ENCODE measurements at regions not wholly inside any gene's neighbourhood (a gene's known extent, or its start where the extent isn't known, plus 50 kb on each side); places are given as distances from the start of the nearest gene placed in this dataset.

DNA sequence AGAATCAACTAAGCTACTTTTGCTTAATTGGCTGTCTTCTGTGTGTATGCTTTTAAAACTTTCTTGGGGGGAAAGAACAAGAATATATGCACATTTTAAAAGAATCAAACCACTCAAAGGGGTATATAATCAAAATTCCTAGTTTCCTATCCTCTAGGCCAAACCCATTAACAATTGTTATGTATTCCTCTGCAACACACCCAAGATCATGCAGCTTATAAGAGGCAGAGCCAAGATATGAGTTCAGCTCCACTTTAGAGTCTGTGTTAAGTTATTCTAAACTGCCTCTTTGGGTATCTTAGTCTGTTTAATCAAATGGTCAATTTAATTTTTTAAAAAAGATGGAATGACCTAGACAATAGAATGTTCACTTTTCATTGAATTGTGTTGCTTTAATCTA, 326.1 kb upstream of the IL12A start:
- Histone ChIP-seq H3K79me2 (replicated peaks; ENCODE audit: insufficient read depth) (no peaks in the 10 kb centered on the region), H3K4me2 (no peak overlapping the region), H3K4me3 (no peak overlapping the region), H4K20me1 (replicated peaks; ENCODE audit: insufficient read depth) (no peaks in the 10 kb centered on the region), H2AFZ (no peak overlapping the region), H3K36me3 (ENCODE audit: insufficient read depth) (no peaks in the 10 kb centered on the region; the same call in 1 of the 2 replicates), H3K4me1 (ENCODE audit: insufficient read depth) (no peaks in the 10 kb centered on the region), H3F3A (replicated peaks; ENCODE audit: low read depth) (no peaks in the 10 kb centered on the region), H3K27me3 (ENCODE audit: insufficient read depth) (no peaks in the 10 kb centered on the region), H3K27ac (ENCODE audit: low read depth) (no peak overlapping the region), H3K9me2 (ENCODE audit: insufficient read depth) (no peaks in the 10 kb centered on the region; the same call in 1 of the 2 replicates)
- no peak for ATAC-seq
- Mint-ChIP-seq H3K9me3 (peaks cover 18% of the 10 kb centered on the region), H3K4me1 (no peaks in the 10 kb centered on the region; the same call in 2 of the 3 replicates), H3K36me3 (ENCODE audit: low read depth) (peaks cover 7% of the 10 kb centered on the region; the same call in 2 of the 3 replicates), H3K4me3 (no peak overlapping the region), H3K27ac (no peak overlapping the region), H3K27me3 (ENCODE audit: insufficient read depth, low read depth, poor library complexity) (peaks cover 2% of the 10 kb centered on the region)
- TF ChIP-seq CREB1 (CRISPR knock-in tag; IDR thresholded peaks at IDR 0.05; ENCODE audit: low read depth) (no peak), NANOG (IDR thresholded peaks at IDR 0.05; ENCODE audit: borderline replicate concordance) (no peak), ZNF114 (CRISPR knock-in tag; IDR thresholded peaks at IDR 0.05) (no peak), EZH2 (IDR thresholded peaks at IDR 0.05; ENCODE audit: low read depth, unreplicated experiment) (no peak), ZNF331 (CRISPR knock-in tag; IDR thresholded peaks at IDR 0.05; ENCODE audit: low read depth) (no peak), STAT1 (IDR thresholded peaks at IDR 0.05; ENCODE audit: unreplicated experiment) (no peak), POLR2AphosphoS5 (IDR thresholded peaks at IDR 0.05; ENCODE audit: low read depth) (no peak)
- TF ChIP-seq, protein P1, sequence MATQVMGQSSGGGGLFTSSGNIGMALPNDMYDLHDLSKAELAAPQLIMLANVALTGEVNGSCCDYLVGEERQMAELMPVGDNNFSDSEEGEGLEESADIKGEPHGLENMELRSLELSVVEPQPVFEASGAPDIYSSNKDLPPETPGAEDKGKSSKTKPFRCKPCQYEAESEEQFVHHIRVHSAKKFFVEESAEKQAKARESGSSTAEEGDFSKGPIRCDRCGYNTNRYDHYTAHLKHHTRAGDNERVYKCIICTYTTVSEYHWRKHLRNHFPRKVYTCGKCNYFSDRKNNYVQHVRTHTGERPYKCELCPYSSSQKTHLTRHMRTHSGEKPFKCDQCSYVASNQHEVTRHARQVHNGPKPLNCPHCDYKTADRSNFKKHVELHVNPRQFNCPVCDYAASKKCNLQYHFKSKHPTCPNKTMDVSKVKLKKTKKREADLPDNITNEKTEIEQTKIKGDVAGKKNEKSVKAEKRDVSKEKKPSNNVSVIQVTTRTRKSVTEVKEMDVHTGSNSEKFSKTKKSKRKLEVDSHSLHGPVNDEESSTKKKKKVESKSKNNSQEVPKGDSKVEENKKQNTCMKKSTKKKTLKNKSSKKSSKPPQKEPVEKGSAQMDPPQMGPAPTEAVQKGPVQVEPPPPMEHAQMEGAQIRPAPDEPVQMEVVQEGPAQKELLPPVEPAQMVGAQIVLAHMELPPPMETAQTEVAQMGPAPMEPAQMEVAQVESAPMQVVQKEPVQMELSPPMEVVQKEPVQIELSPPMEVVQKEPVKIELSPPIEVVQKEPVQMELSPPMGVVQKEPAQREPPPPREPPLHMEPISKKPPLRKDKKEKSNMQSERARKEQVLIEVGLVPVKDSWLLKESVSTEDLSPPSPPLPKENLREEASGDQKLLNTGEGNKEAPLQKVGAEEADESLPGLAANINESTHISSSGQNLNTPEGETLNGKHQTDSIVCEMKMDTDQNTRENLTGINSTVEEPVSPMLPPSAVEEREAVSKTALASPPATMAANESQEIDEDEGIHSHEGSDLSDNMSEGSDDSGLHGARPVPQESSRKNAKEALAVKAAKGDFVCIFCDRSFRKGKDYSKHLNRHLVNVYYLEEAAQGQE (IDR thresholded peaks at IDR 0.05; ENCODE audit: unreplicated experiment): no peak
- DNase-seq (ENCODE audit: low spot score): no peak

- no peaks in the 10 kb centered on the region for H4K20me1 ChIP-seq (replicated peaks; ENCODE audit: insufficient read depth)
- no peak overlapping the region for H3K27ac ChIP-seq (ENCODE audit: low read depth)
- no peak overlapping the region for H2AFZ ChIP-seq
- DNase-seq (ENCODE audit: low spot score): no peak
- H3F3A ChIP-seq (replicated peaks; ENCODE audit: low read depth): no peaks in the 10 kb centered on the region
- H3K4me3 Mint-ChIP-seq: no peak overlapping the region
- H3K27me3 ChIP-seq (ENCODE audit: insufficient read depth): no peaks in the 10 kb centered on the region
- no peaks in the 10 kb centered on the region; the same call in 1 of the 2 replicates for H3K9me2 ChIP-seq (ENCODE audit: insufficient read depth)
- H3K79me2 ChIP-seq (replicated peaks; ENCODE audit: insufficient read depth): no peaks in the 10 kb centered on the region
- ATAC-seq: no peak
- H3K27ac Mint-ChIP-seq: no peak overlapping the region
- H3K4me2 ChIP-seq: no peak overlapping the region
- H3K36me3 ChIP-seq (ENCODE audit: insufficient read depth): no peaks in the 10 kb centered on the region; the same call in 1 of the 2 replicates
- H3K4me1 ChIP-seq (ENCODE audit: insufficient read depth): no peaks in the 10 kb centered on the region
- H3K36me3 Mint-ChIP-seq (ENCODE audit: low read depth): peaks cover 7% of the 10 kb centered on the region; the same call in 2 of the 3 replicates
- H3K4me3 ChIP-seq: no peak overlapping the region
- peaks cover 2% of the 10 kb centered on the region for H3K27me3 Mint-ChIP-seq (ENCODE audit: insufficient read depth, low read depth, poor library complexity)
- peaks cover 18% of the 10 kb centered on the region for H3K9me3 Mint-ChIP-seq
- H3K4me1 Mint-ChIP-seq: no peaks in the 10 kb centered on the region
- TF ChIP-seq, protein P1 (IDR thresholded peaks at IDR 0.05; ENCODE audit: unreplicated experiment): no peak
- TF ChIP-seq JUNB (IDR thresholded peaks at IDR 0.05; ENCODE audit: unreplicated experiment) (no peak), NANOG (IDR thresholded peaks at IDR 0.05; ENCODE audit: borderline replicate concordance) (no peak), EZH2phosphoT487 (IDR thresholded peaks at IDR 0.05; ENCODE audit: unreplicated experiment) (no peak), ZNF331 (CRISPR knock-in tag; IDR thresholded peaks at IDR 0.05; ENCODE audit: low read depth) (no peak), ZNF114 (CRISPR knock-in tag; IDR thresholded peaks at IDR 0.05) (no peak), ETS1 (IDR thresholded peaks at IDR 0.05) (no peak), EZH2 (IDR thresholded peaks at IDR 0.05; ENCODE audit: low read depth, unreplicated experiment) (no peak), STAT1 (IDR thresholded peaks at IDR 0.05; ENCODE audit: unreplicated experiment) (no peak), POLR2AphosphoS5 (IDR thresholded peaks at IDR 0.05; ENCODE audit: low read depth) (no peak)
- TF ChIP-seq, protein P2, sequence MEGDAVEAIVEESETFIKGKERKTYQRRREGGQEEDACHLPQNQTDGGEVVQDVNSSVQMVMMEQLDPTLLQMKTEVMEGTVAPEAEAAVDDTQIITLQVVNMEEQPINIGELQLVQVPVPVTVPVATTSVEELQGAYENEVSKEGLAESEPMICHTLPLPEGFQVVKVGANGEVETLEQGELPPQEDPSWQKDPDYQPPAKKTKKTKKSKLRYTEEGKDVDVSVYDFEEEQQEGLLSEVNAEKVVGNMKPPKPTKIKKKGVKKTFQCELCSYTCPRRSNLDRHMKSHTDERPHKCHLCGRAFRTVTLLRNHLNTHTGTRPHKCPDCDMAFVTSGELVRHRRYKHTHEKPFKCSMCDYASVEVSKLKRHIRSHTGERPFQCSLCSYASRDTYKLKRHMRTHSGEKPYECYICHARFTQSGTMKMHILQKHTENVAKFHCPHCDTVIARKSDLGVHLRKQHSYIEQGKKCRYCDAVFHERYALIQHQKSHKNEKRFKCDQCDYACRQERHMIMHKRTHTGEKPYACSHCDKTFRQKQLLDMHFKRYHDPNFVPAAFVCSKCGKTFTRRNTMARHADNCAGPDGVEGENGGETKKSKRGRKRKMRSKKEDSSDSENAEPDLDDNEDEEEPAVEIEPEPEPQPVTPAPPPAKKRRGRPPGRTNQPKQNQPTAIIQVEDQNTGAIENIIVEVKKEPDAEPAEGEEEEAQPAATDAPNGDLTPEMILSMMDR (conservative IDR thresholded peaks at IDR 0.05; ENCODE audit: low read depth in 2 of 2): no peak
Measured at GRCh38 chr3:159664006-159664405, 324.6 kb upstream of the IL12A start.
